H9 (cell line): ENCODE measurements at regions not wholly inside any gene's neighbourhood (a gene's known extent, or its start where the extent isn't known, plus 50 kb on each side); places are given as distances from the start of the nearest gene placed in this dataset.

Source experiments
- DNase-seq: peaks from one replicate; pipeline ENCODE4 v3.0.0-alpha.2; 2017
- H2AFZ ChIP-seq: one replicate; pipeline ENCODE4 v1.6.1; 2013; ENCODE audit warnings: mild to moderate bottlenecking, low read length, control low read depth, moderate library complexity
- H2AK5ac ChIP-seq: 2 replicates; pipeline ENCODE4 v1.6.1; 2013; ENCODE audit warnings: low read length, control low read depth, mixed read lengths; ENCODE audit not compliant: insufficient read length
- H2BK120ac ChIP-seq: one replicate; pipeline ENCODE4 v1.6.1; 2013; ENCODE audit warnings: low read depth, mild to moderate bottlenecking, low read length, control low read depth, inconsistent platforms; ENCODE audit not compliant: poor library complexity, severe bottlenecking
- H2BK12ac ChIP-seq: 2 replicates; pipeline ENCODE4 v1.6.1; 2013; ENCODE audit warnings: low read length, control low read depth, mixed read lengths, low read depth; ENCODE audit not compliant: insufficient read length
- H2BK15ac ChIP-seq: 2 replicates; pipeline ENCODE4 v1.6.1; 2013; ENCODE audit warnings: low read depth, low read length, control low read depth
- H2BK20ac ChIP-seq: one replicate; pipeline ENCODE4 v1.6.1; 2013; ENCODE audit warnings: low read depth, mild to moderate bottlenecking, low read length, control low read depth, inconsistent platforms; ENCODE audit not compliant: poor library complexity, severe bottlenecking
- H2BK5ac ChIP-seq: 2 replicates; pipeline ENCODE4 v1.6.1; 2013; ENCODE audit warnings: low read length, control low read depth, mixed read lengths; ENCODE audit not compliant: insufficient read length
- H3K14ac ChIP-seq: 2 replicates; pipeline ENCODE4 v1.6.1; 2013; ENCODE audit warnings: low read length, control low read depth; ENCODE audit not compliant: insufficient read depth
- H3K18ac ChIP-seq: 2 replicates; pipeline ENCODE4 v1.6.1; 2013; ENCODE audit warnings: low read depth, mild to moderate bottlenecking, mixed read lengths, low read length, control low read depth; ENCODE audit not compliant: insufficient read length
- H3K23ac ChIP-seq: 2 replicates; pipeline ENCODE4 v1.6.1; 2013; ENCODE audit warnings: low read length, control low read depth, mixed read lengths, low read depth; ENCODE audit not compliant: insufficient read length
- H3K23me2 ChIP-seq: 2 replicates; pipeline ENCODE4 v1.6.1; 2013; ENCODE audit warnings: low read depth, mild to moderate bottlenecking, mixed read lengths, low read length, control low read depth; ENCODE audit not compliant: insufficient read length, poor library complexity, severe bottlenecking
- H3K27ac ChIP-seq: 2 replicates; pipeline ENCODE4 v1.5.1; 2013; ENCODE audit warnings: low read length, control low read depth, mixed read lengths, low read depth; ENCODE audit not compliant: insufficient read length
- H3K27me3 ChIP-seq: 2 replicates; pipeline ENCODE4 v1.6.1; 2013; ENCODE audit warnings: low read length, control low read depth, inconsistent platforms; ENCODE audit not compliant: insufficient read depth
- H3K4ac ChIP-seq: 2 replicates; pipeline ENCODE4 v1.6.1; 2013; ENCODE audit warnings: low read depth, mild to moderate bottlenecking, control low read depth, inconsistent platforms, low read length, moderate library complexity
- H3K4me1 ChIP-seq: 2 replicates; pipeline ENCODE4 v1.6.1; 2013; ENCODE audit warnings: low read length, control low read depth, inconsistent platforms; ENCODE audit not compliant: insufficient read depth
- H3K4me2 ChIP-seq: 2 replicates; pipeline ENCODE4 v1.6.1; 2013; ENCODE audit warnings: low read length, control low read depth, mixed read lengths; ENCODE audit not compliant: insufficient read length, insufficient read depth
- H3K56ac ChIP-seq: 2 replicates; pipeline ENCODE4 v1.6.1; 2013; ENCODE audit warnings: low read depth, mild to moderate bottlenecking, mixed read lengths, low read length, control low read depth; ENCODE audit not compliant: insufficient read length
- H3K79me1 ChIP-seq: 2 replicates; pipeline ENCODE4 v1.6.1; 2013; ENCODE audit warnings: low read depth, mild to moderate bottlenecking, moderate library complexity, low read length, control low read depth, inconsistent platforms; ENCODE audit not compliant: insufficient read depth, poor library complexity, severe bottlenecking
- H3K79me2 ChIP-seq: 2 replicates; pipeline ENCODE4 v1.6.1; 2013; ENCODE audit warnings: low read length, control low read depth, inconsistent platforms; ENCODE audit not compliant: insufficient read depth
- H3K9ac ChIP-seq: 2 replicates; pipeline ENCODE4 v1.6.1; 2013; ENCODE audit warnings: low read length, control low read depth, mixed read lengths; ENCODE audit not compliant: insufficient read length; ENCODE audit errors: extremely low read depth
- H3K9me3 ChIP-seq: one replicate; pipeline ENCODE4 v1.6.1; 2013; ENCODE audit warnings: low read depth, low read length, inconsistent platforms; ENCODE audit not compliant: control insufficient read depth
- H3T11ph ChIP-seq: one replicate; pipeline ENCODE4 v1.6.1; 2013; ENCODE audit warnings: mild to moderate bottlenecking, low read length, control low read depth, inconsistent platforms
- H4K20me1 ChIP-seq: one replicate; pipeline ENCODE4 v1.6.1; 2013; ENCODE audit not compliant: control insufficient read depth, insufficient read length, insufficient read depth
- H4K5ac ChIP-seq: 2 replicates; pipeline ENCODE4 v1.6.1; 2013; ENCODE audit warnings: low read depth, mild to moderate bottlenecking, mixed read lengths, low read length, control low read depth; ENCODE audit not compliant: insufficient read length
- H4K8ac ChIP-seq: replicated peaks from 2 replicates; pipeline ENCODE4 v1.6.1; 2013; ENCODE audit warnings: low read length, control low read depth, mixed read lengths, low read depth; ENCODE audit not compliant: insufficient read length
- H4K91ac ChIP-seq: 2 replicates; pipeline ENCODE4 v1.6.1; 2013; ENCODE audit warnings: low read depth, mild to moderate bottlenecking, moderate library complexity, mixed read lengths, low read length, control low read depth; ENCODE audit not compliant: insufficient read length
- H3K27ac Mint-ChIP-seq, 3 experiments: 2 replicates in 2 of 3; 3 replicates in 1 of 3; pipeline ENCODE4 v1.8.0; 2020 to 2021; ENCODE audit warnings: mixed read lengths in 3 of 3, mild to moderate bottlenecking in 1 of 3, moderate library complexity in 1 of 3
- H3K27me3 Mint-ChIP-seq: 2 replicates; pipeline ENCODE4 v1.8.0; 2021; ENCODE audit warnings: low read depth, mild to moderate bottlenecking, moderate library complexity, mixed read lengths
- H3K36me3 Mint-ChIP-seq, 3 experiments: 2 replicates in 2 of 3; 3 replicates in 1 of 3; pipeline ENCODE4 v1.8.0; 2020 to 2021; ENCODE audit warnings: low read depth in 3 of 3, mixed read lengths in 3 of 3; ENCODE audit not compliant: insufficient read depth in 1 of 3
- H3K4me1 Mint-ChIP-seq, 2 experiments: 2 replicates each; pipeline ENCODE4 v1.8.0; 2020; ENCODE audit warnings: mixed read lengths in 2 of 2
- H3K4me3 Mint-ChIP-seq, 2 experiments: 2 replicates in 1 of 2; 3 replicates in 1 of 2; pipeline ENCODE4 v1.8.0; 2020 to 2021; ENCODE audit warnings: mild to moderate bottlenecking in 2 of 2, mixed read lengths in 2 of 2, moderate library complexity in 1 of 2
- H3K9me3 Mint-ChIP-seq, 2 experiments: 2 replicates in 1 of 2; 3 replicates in 1 of 2; pipeline ENCODE4 v1.8.0; 2020; ENCODE audit warnings: mild to moderate bottlenecking in 2 of 2, mixed read lengths in 2 of 2, moderate library complexity in 1 of 2
- WGBS: extraction: QIAGEN DNeasy Blood & Tissue Kit; methylation state at CpG from one replicate; pipeline ENCODE4 v1.1.7; 2013; ENCODE audit warnings: missing lambda C conversion rate, low lambda C conversion rate, mixed read lengths; ENCODE audit not compliant: insufficient read length; ENCODE audit errors: extremely low coverage; 5-methylcytosine and 5-hydroxymethylcytosine counted together
- TF ChIP-seq, protein P1 (sequence below): fragments of 200-600 bp; sonication (generic); conservative IDR thresholded peaks from 3 replicates; pipeline ENCODE4 v1.8.0; 2021; ENCODE audit warnings: antibody characterized with exemption, mild to moderate bottlenecking

GRCh38 chr17:77331301-77331864 lies 190.6 kb downstream of the SEC14L1 start:
- no peaks in the 10 kb centered on the region for H4K20me1 ChIP-seq
- H3K79me2 ChIP-seq: no peaks in the 10 kb centered on the region; the same call in 1 of the 2 replicates
- H2BK120ac ChIP-seq: no peak overlapping the region
- no peak overlapping the region for H3K18ac ChIP-seq
- H3K9me3 ChIP-seq: no peaks in the 10 kb centered on the region
- no peak overlapping the region for H3K9ac ChIP-seq
- TF ChIP-seq, protein P1, sequence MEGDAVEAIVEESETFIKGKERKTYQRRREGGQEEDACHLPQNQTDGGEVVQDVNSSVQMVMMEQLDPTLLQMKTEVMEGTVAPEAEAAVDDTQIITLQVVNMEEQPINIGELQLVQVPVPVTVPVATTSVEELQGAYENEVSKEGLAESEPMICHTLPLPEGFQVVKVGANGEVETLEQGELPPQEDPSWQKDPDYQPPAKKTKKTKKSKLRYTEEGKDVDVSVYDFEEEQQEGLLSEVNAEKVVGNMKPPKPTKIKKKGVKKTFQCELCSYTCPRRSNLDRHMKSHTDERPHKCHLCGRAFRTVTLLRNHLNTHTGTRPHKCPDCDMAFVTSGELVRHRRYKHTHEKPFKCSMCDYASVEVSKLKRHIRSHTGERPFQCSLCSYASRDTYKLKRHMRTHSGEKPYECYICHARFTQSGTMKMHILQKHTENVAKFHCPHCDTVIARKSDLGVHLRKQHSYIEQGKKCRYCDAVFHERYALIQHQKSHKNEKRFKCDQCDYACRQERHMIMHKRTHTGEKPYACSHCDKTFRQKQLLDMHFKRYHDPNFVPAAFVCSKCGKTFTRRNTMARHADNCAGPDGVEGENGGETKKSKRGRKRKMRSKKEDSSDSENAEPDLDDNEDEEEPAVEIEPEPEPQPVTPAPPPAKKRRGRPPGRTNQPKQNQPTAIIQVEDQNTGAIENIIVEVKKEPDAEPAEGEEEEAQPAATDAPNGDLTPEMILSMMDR: peak; percentile 97
- no peak overlapping the region for H2BK5ac ChIP-seq
- H3K4me1 ChIP-seq: no peaks in the 10 kb centered on the region
- H4K5ac ChIP-seq: no peak overlapping the region
- H3K14ac ChIP-seq: no peak overlapping the region
- no peak overlapping the region for H2BK12ac ChIP-seq
- no peak overlapping the region for H3K23ac ChIP-seq
- Mint-ChIP-seq H3K4me3 (peak overlapping the region; percentile 33 to 53; a peak in 3 of 5 replicates), H3K27ac (peak overlapping the region in 2 of 3 experiments; percentile 14 to 82; a peak in 2 of 7 replicates), H3K4me1 (peaks cover 16% of the 10 kb centered on the region in 2 experiments), H3K9me3 (peaks cover 0 to 4% of the 10 kb centered on the region in 2 experiments; a peak in 1 of 5 replicates), H3K27me3 (no peaks in the 10 kb centered on the region), H3K36me3 (peaks cover 0 to 13% (median 0%) of the 10 kb centered on the region in 3 experiments; a peak in 3 of 7 replicates)
- H2BK20ac ChIP-seq: no peak overlapping the region
- no peaks in the 10 kb centered on the region for H3K27me3 ChIP-seq
- no peak overlapping the region for H4K91ac ChIP-seq
- peak; percentile 93 for DNase-seq
- no peak overlapping the region for H4K8ac ChIP-seq
- no peak overlapping the region for H3K56ac ChIP-seq
- no CpG with 5 or more reads among the region's 23 CpGs for WGBS
- no peak overlapping the region for H2AK5ac ChIP-seq
- H3K4me2 ChIP-seq: no peak overlapping the region
- H3T11ph ChIP-seq: no peak overlapping the region
- H2BK15ac ChIP-seq: no peak overlapping the region
- no peak overlapping the region for H3K4ac ChIP-seq
- no peaks in the 10 kb centered on the region for H3K79me1 ChIP-seq
- H2AFZ ChIP-seq: no peak overlapping the region
- H3K23me2 ChIP-seq: no peaks in the 10 kb centered on the region
- no peak overlapping the region for H3K27ac ChIP-seq
